Stimulated activated CD8-positive, alpha-beta memory T cell treated with anti-CD3 and anti-CD28 coated beads, Interleukin-4, amount 100 ng/mL, for 48 hours (primary cell): ENCODE measurements at regions not wholly inside any gene's neighbourhood (a gene's known extent, or its start where the extent isn't known, plus 50 kb on each side); places are given as distances from the start of the nearest gene placed in this dataset.
"Not testable (repeated sequence)": the region's sequence is repeated elsewhere in the genome, so short reads cannot be mapped to it uniquely, and the experiment has no call there.

ENCODE experiments used
- DNase-seq: peaks from one replicate; pipeline ENCODE4 v3.0.0-alpha.2; 2020

GRCh38 chr10:9342885-9343570, 1288.5 kb downstream of the GATA3 start:
- DNase-seq, result no peak

- not testable (repeated sequence) for DNase-seq
Measured at GRCh38 chr10:9347933-9348332, 1293.4 kb downstream of the GATA3 start.

- no peak for DNase-seq
Measured at GRCh38 chr10:9357471-9357870, 1303.0 kb downstream of the GATA3 start.

- DNase-seq, result no peak
Measured at GRCh38 chr10:9362721-9363120, 1308.2 kb downstream of the GATA3 start.

GRCh38 chr10:9379183-9379582, 1324.7 kb downstream of the GATA3 start:
- no peak for DNase-seq

GRCh38 chr10:9381733-9382532, 1327.4 kb downstream of the GATA3 start:
- no peak for DNase-seq

GRCh38 chr10:9382533-9382866, 1328.0 kb downstream of the GATA3 start:
- DNase-seq, result no peak

GRCh38 chr10:9390516-9390915, 1336.0 kb downstream of the GATA3 start:
- DNase-seq, result no peak

- DNase-seq, result no peak
Measured at GRCh38 chr10:9399275-9399983, 1344.9 kb downstream of the GATA3 start.

- not testable (repeated sequence) for DNase-seq
Measured at GRCh38 chr10:9402067-9402466, 1347.6 kb downstream of the GATA3 start.

- DNase-seq, result not testable (repeated sequence)
Measured at GRCh38 chr10:9402507-9403195, 1348.2 kb downstream of the GATA3 start.

- DNase-seq, result not testable (repeated sequence)
Measured at GRCh38 chr10:9407201-9407600, 1352.7 kb downstream of the GATA3 start.

- DNase-seq, result no peak
Measured at GRCh38 chr10:9416331-9416730, 1361.8 kb downstream of the GATA3 start.

- DNase-seq, result no peak
Measured at GRCh38 chr10:9419757-9420156, 1365.3 kb downstream of the GATA3 start.

GRCh38 chr10:9427209-9427608, 1372.7 kb downstream of the GATA3 start:
- no peak for DNase-seq

- DNase-seq, result no peak
Measured at GRCh38 chr10:9437131-9437530, 1382.6 kb downstream of the GATA3 start.

GRCh38 chr10:9443758-9444157, 1389.3 kb downstream of the GATA3 start:
- no peak for DNase-seq

- DNase-seq, result no peak
Measured at GRCh38 chr10:9449530-9449929, 1395.0 kb downstream of the GATA3 start.

GRCh38 chr10:9450801-9451200, 1396.3 kb downstream of the GATA3 start:
- no peak for DNase-seq

GRCh38 chr10:9451211-9451773, 1396.8 kb downstream of the GATA3 start:
- no peak for DNase-seq

- no peak for DNase-seq
Measured at GRCh38 chr10:9452056-9452455, 1397.6 kb downstream of the GATA3 start.

GRCh38 chr10:9453871-9454270, 1399.4 kb downstream of the GATA3 start:
- not testable (repeated sequence) for DNase-seq

- DNase-seq, result no peak
Measured at GRCh38 chr10:9469663-9470205, 1415.2 kb downstream of the GATA3 start.
